SIG-M5 treated with dmso at 0.1 percent for 504 hours (cell line): ENCODE measurements at regions not wholly inside any gene's neighbourhood (a gene's known extent, or its start where the extent isn't known, plus 50 kb on each side); places are given as distances from the start of the nearest gene placed in this dataset.
"Not testable (repeated sequence)": the region's sequence is repeated elsewhere in the genome, so short reads cannot be mapped to it uniquely, and the experiment has no call there.

ENCODE experiments used
- DNase-seq: peaks from one replicate; lab custom pipeline; 2025; ENCODE audit not compliant: unreplicated experiment; lab: John Stamatoyannopoulos, UW

DNA sequence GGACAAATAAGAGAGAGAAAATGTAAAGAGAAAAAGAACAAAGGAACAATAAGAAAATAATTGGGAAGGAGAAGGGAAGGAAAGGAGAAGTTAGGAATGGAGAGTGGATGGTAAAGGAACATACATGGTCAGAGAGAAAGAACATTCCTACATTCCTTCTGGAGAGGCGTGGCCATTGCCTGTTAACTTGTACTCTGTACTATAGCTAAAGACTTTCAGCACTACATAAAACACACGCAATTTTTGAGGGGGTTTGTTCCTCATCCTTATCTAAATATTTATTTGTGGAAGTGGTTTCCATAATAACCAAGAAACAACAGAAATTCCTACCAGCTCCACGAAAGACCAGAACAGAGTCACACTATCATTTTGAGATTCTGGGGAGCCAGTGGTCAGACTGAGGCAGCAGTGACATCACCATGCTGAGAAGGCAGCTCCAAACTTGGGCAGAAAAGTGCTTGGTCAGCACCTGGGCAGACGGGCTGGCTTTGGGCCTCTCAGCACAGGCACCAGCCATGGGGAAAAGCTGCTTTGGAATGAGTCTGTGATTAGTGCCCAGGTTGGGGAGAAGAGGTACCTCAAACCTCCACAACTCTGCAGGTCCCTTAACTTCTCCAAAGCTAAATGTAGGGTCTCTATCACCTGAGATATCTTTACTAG, 125.9 kb upstream of the NTF3 start:
- no peak for DNase-seq

DNA sequence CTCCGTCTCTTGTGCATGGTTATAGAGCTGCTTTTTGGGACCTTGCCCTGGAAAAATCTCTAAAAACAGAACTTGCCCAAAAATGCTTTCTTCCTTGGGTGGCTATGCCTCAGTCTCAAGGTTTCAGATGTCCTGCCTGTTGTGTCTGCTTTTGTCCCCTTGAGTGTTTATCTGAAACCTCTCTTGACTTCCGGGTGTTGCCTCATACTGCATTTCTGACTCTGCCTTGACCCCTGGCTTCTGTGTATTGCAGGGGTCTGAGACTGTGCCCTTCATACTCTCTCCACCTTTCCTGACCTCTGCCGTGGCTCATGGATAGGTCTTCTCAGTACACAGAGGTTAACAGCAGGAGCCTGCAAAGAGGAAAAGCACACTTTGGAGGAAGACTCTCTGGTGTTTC, 124.8 kb upstream of the NTF3 start:
- DNase-seq = no peak

DNA sequence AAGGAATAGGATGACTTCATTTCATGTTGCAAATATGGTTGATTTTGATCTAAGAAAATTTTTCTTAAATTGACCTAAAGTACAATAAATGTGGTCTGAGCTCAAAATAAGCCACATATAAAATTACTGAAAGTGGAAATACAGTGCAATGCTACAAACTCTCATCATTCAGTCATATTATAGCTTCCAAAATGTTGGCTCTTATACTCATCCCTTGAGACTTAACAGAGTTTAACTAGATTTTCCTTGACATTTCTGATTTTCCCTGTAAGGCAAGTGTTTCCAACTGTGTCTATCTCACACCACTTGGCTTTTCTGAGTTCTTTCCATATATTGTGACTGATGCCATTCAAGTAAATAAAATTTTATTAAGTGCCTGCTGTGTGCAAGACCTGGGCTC, 123.7 kb upstream of the NTF3 start:
- no peak for DNase-seq

DNA sequence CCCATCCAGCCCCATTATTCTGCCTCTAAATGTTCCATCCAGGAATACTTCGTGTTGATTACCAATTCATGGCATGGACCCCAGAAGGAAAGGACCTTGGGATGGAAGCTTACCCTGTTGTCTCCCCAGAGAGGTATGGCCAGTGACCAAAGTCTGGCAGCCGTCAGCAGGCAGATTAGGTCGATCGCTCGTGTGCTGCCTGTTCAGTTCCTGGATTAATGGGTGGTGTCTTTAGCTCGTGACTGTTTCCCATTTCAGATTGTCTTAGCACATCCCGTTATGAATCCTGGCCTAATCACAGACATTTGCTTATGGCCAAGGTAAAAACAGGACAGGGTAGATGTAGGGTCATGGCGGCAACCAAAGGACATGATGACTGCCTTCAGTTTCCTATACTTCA, 122.9 kb upstream of the NTF3 start:
- DNase-seq = no peak

DNA sequence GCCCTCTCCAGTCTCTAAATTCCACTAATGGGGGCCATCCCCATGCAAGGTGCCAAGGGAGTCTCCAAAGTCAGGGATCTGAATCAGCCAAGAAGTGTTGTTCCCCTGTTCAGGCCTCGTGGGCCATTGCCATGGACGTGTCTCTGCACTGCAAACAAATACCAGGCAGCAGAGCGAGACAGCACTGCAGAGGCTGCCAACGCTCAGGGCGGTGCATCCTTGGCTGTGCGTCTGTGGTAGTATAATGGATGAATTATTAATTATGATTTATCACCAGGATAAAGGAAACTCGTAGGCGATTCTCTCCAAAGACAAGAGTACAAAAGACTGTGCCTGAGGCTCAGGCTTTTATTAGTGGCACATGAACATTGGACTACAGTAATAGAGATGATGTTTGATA, 122.3 kb upstream of the NTF3 start:
- no peak for DNase-seq

DNA sequence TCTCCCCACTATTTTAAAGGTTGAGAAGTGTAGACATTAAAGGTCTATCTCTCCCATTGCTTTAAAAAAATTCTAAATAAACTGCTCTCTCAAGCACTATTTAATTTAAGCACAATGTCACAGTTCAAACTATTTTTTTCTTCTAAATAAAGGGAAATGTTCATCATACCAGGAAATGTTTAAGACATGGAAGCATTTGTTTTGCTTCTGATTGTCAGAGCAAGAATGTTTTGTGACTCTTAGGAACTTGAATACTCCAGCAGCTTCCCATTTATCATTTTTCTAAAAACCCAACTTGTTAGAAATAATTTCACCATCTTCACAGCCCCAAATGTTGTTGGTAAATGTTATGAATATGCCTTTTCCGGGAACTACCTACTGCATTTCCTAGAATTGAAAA, 121.8 kb upstream of the NTF3 start:
- no peak for DNase-seq

DNA sequence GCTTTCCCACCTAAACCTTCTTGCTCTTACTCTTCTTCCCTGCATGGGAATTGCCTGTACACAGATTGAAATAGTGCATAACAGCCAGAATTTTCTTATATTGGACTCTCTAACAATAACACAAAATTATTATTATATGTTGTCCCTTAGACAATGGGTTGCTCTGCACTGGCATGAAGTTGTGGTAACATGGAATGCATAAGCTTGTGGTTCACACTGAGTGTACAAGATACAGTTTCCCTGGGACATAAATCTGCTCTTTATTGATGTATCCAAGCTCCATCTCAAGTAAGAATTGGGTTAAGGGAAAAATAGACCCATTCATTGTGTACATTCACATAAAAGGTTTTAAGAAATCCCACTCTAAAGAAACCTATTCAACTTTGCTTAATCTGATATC, 114.4 kb upstream of the NTF3 start:
- no peak for DNase-seq

DNA sequence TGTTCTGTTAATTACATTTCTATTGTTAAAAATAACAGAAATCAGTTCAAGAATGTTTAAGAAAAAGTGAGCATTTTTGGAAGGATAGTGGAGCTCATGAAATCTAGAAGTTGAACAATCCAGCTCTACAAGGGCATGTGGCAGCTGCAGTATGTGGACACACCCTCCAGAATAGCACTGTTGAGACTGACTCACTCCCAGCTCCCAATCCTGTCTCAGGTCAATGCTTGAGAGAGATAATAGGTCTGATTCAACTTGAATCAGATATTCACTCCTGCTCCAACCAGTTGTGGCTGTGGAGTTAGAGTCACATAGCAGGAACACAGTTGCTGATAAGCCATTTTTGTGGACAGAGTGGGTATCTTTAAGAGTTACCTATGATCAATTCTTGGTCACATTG, 113.0 kb upstream of the NTF3 start:
- DNase-seq = no peak

DNA sequence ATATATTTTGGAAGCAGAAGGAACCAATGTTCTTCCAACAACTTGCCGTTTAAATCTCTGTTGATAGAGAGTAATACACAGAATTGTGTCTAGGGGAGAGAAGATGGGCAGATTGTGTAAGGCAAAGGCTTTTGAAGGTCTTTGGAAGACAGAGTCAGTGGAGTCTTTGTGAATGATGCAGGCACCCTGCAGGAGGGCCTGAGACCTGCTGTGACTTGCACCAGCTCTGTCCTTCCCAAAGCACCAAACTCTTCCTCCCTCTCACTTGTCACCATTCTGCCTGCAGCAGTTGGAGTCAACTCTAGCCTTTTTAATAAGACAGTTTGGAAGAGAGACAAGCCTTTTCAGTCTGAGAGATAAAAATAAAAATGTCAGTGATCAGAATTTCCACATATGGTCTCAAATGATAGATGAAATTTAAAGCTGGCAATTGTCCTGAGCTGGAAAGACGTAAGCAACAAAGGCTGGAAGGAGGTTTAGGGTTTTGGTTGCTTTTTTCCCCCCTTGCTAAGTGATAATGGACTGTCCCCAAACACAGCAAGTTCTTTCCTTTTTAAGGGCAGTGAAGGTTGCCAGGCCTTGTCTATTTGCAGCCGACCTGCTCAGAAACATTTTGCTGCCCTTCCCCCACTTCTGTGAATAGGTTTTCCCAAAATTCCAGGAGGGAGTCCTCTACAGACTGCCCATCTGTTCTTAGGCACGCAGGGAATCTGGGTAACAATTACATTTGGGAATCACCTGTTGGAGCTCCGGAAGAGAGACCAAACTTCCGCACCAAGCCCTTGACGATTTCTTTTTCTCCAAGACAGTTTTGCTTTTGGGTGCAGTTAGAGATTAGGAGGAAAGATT, 103.0 kb upstream of the NTF3 start:
- DNase-seq = no peak

DNA sequence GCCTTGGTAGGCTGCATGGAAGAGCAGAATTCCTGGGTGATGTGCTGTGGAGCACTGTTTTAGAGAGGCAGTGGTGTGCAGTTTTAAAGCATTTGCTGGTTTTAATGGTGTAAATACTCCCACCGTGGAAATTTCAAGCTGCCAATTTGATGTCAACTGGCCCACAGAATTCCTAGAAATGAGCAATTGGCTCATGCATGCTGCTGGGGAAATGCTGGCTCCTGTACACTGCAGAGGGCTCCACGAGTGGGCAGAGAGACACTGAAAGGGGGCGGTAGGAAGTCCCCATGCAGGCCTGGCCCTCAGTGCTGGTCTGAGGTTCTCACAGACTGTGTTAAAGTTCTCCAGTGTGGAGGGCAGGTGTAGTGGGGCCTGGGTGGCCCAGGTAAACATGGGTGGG, 99.4 kb upstream of the NTF3 start:
- DNase-seq = no peak

DNA sequence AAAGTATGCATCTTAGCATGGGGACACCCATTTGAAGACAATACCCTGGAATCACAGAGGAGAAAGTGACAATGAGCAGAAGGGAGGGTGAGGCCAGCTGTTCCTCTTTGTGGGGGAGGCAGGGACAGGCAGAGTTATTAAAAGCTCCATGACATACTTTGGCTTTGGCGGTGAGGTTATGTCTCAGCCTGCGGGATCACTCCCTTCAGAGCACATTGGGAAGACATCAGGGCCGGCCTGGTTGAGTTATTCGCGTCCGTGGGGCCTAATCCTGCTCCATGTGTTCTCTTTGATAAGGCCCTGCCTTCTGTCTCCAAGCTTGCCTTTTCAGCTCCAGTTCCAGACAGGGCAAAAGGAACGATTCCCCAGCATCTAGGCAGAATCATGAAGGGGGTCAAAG, 98.8 kb upstream of the NTF3 start:
- DNase-seq = no peak

DNA sequence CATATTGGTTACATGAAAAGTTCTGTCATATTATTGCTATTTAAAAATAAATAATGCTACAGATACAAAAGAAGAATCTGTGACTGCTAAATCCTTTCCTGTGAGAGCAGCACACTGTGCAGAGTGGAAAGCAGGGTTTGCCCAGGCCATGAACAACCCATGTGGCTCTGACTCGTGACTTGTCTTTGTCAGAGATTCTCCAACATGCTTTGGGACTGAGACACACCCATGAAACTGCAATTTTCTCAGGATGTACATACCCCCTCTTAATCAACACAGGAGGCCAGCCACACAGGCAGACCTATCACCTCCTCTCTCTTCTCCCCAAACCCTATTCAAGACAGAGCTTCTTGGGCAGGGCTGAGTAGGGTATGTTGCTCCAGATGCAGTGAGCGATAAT, 96.8 kb upstream of the NTF3 start:
- no peak for DNase-seq

DNA sequence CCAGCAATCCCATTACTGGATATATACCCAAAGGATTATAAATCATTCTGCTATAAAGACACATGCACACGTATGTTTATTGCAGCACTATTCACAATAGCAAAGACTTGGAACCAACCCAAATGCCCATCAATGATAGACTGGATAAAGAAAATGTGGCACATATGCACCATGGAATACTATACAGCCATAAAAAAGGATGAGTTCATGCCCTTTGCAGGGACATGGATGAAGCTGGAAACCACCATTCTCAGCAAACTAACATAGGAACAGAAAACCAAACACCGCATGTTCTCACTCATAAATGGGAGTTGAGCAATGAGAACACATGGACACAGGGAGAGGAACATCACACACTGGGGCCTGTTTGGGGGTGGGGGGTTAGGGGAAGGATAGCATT, 90.8 kb upstream of the NTF3 start:
- DNase-seq = not testable (repeated sequence)

DNA sequence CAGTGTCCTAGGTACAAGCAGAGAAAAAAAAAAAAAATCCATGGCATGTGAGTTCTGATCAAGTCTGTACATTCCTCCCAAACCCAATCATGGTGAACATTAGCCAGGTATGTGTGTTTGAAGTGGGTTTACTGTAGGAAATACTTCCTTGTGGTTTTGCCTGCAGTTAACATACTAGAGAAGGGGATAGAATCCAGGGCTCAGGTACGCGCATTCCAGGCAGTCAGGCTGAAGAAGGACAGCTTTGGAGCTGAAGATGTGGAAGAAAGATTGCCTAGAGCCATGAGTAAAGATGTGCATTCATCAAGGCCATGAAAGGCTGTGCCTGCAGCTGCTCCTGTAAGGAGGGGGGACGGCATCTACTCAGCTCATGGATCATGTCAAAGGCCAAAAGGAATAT, 88.2 kb upstream of the NTF3 start:
- no peak for DNase-seq

DNA sequence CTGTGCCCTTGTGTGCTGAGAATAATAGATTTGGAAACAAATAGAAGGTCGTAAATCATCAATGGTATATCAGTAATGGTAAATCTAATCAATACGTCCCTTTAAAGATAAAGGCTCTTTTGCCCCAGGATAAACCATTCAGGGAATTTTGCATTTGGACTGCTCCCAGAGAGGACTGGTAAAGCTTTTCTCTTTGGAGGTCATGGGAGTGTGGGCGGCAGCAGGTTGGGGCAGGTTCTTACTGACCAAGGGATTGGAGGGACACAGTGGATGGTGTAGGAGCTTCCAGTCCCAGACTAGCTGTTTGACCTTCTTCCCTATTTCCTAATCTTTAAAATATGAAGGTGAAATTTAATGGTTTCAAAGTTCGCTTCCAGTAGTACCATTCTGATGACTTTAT, 87.8 kb upstream of the NTF3 start:
- DNase-seq = no peak

DNA sequence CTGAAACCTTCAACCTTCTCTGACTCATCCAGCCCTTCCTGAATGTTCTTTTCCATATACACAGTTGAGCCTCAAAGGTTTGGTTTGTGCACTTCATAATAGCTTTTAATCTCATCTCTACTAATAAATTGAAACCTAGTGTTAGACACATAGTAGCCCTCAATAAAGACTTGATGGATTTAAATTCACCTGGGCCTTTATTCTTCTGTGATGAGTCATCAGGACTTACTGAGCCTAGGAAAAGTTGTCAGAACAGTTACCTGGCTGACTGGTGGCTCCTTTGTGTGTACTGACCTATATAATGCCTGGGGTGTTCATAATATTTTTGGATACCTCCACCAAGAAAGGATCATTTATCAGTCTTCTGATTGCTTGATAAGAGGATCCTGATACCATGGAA, 86.4 kb upstream of the NTF3 start:
- DNase-seq = no peak

DNA sequence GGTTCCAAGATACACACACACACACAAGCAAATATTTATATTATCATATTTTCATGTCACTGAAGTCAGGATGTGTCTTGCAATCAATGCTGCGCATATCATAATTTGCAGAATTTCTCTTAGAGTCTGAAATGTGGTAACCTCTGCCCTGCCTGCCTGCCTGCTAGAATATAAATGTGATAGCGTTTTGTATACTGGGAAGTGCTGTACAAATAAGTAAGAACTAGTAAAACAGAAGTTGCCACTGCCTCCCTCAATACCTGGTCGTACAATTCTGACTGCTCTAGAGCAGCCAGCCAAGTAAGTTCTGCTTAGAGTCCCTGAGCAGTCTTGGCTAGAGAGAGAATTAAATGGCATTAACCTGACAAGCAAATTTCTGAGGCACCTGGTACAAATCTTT, 83.9 kb upstream of the NTF3 start:
- no peak for DNase-seq

DNA sequence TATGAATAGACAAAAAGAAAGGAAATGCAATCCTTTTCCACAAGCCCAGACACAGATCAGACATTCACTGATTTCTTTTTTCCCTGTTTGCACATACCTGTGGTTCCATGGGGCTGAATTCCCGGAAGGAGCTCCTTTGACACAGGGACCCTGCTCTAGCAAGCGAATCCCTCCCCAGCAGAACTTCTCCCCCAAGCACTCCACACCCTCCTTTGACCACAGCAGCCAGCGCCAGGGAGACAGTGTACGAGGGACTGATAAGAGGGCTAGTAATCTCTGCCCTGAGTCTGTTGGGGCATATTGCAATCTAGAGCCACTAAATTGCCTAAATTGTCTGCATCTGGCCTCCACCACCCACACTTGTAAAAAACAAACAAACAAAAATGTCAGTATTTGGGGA, 83.4 kb upstream of the NTF3 start:
- DNase-seq = no peak

DNA sequence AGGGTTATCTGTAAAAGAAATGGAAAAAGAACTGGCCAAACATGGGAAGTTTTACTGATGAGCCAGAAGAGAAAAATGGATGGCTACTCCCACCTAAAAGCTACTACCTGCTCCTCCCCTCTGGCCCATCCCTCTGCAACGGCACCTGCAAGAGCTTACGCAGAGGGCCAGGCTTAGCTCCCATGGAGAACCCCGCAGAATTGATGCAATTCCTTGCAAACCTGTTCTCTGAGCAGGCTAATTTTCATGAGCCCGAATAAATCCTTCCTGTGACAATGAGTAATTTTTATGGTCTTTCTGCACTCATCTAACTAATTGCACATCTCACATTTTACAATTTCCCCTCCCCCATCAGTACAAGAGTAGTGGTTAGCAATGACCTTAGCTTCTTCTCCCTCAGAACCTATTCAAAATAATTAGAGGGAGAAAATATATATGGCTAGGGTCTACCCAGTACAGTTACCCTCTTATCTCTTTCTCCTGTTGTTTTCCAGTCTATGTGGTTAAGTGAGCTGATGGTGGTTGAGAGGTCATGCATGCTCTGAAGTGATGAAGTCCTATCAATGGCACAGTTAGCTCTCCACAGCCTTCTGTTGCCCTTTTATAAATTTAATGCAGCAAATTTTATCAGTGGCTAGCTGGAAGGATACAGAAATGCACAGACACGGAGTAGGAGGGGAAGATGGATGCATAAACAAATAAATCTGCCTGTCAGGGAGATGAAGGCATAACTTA, 67.7 kb upstream of the NTF3 start:
- no peak for DNase-seq

DNA sequence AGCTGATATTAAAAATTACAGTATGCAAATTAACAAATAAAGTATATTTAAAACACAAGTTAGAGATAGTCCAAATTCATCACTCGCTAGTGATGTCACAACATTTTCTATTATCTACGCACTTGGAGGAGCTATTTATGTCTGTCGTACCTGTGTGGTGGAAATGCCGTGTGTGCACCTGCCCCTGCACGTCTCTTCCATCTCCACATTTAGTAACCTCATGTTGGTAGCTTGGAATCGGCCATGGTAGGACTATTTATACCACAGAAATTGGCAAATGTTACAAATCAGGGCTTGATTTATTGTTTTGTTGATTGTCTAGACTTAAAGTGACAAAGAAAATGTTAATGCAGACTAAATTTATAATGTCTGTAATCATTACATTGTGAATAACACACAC, 62.6 kb upstream of the NTF3 start:
- no peak for DNase-seq

DNA sequence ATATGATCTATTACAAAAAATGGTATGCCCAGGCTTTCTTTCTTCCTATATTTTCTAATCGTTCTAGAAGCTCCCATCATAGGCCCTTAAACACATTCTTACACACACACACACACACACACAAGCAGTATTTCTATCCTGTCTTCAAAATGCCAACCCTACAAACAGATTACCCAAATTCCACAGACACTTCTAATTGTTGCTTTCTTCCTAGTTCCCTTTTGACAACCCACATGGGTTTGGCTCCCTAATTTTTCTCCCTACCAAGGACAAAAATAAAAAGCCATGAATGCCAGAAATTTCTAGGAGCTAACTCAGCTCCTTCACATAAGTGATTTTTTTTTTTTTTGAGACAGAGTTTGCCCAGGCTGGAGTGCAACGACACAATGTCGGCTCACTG, 60.3 kb upstream of the NTF3 start:
- no peak for DNase-seq

DNA sequence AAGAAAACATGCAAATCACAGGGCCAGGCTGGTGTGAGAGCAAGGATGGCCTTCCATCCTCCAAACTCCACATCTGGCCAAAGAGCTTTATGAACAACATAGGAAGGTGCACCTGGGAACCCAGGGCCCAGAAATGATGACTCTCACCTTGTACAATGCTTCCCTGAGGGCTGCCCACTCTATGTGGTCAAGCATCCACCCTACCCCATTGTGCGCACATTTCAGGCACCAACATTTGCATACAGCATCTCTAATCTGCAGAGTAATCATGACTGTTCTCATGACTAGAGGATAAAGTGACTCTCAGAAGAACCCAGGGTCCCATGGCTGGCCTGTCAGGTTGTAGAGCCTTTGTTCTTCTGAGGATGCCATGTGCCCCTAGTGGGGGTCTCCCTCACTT, 57.2 kb upstream of the NTF3 start:
- no peak for DNase-seq
